NCI-H2029 (cell line): ENCODE measurements at regions not wholly inside any gene's neighbourhood (a gene's known extent, or its start where the extent isn't known, plus 50 kb on each side); places are given as distances from the start of the nearest gene placed in this dataset.
"Not testable (repeated sequence)": the region's sequence is repeated elsewhere in the genome, so short reads cannot be mapped to it uniquely, and the experiment has no call there.

ENCODE experiments used
- DNase-seq: peaks from one replicate; lab custom pipeline; 2025; lab: John Stamatoyannopoulos, UW

DNA sequence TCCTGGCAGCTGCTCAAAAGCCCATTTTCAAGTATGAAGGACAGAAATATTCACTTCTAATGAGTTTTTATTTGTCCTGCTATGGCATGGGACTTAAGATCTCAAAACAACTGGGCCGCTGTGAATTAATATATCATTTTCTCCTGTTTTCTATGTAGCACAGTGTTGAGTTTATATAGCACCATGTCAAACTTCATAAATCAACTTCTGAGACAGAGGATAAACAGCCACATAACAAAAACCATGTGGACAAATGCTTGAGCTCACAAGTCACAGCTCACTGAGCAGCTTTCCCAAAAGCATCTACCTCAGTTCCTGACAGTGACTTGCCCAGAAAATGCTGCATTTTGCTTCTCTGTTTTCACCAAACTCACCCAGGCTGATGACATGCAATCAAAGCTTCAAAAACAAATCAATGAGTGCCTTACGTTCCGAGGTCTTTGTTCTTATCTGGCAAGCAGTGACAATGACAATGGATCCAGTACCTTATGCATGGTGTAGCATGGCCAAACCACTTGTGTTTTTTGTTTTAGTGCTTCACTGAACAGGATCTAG is 722.6 kb downstream of the LRRIQ3 start:
- no peak for DNase-seq

DNA sequence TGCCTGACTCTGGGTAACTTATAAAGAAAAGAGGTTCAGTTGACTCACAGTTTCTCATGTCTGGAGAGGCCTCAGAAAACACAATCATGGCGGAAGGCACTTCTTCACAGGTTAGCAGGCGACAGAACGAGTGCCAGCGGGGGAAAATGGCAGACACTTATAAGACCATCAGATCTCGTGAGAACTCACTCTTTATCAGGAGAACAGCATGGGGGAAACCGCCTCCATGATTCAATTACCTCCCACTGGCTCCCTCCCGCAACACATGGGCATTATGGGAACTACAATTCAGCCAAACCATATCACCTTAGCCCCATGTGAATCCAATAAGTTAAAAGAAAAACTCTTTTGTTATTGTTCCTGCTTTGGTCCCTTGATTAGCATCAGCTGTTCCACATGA is 725.2 kb downstream of the LRRIQ3 start:
- DNase-seq: no peak

DNA sequence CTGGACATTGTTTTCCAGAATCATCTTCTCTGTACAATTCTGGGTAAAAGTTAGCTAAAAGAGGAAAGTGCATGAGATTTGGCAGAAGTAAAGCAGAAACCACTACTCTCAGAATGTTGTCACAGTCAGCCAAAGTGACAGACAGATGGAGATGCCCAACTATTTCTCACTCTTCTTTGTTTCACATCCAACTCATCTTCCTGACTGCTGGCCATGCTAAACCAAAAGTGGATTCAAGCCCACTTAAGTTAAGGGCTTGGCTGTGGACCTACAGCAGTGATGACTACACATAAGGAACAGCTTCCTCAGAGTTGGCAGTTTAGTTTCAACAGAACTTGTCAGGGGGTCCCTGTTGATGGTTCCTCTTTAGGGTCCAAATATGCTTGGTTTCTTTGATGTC is 730.2 kb downstream of the LRRIQ3 start:
- DNase-seq: no peak

DNA sequence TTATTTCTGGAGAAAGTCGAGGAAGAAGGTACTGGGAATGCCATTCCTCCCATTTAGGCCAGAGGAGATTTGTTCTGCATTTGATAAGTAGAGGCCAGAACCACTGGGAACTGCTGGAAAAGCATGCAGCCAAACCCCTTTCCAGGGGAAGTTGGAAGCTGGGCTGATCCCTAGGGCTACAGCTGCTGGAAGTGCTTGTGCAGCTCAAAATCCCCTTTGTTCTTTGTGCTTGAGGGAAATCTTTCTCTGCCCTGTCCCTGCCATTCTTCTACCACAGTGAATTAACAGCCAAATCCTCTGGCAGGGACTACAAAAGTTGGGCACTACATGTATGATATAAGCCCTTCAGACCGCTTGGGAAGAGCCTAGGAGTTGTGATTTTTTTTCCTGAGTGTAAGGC is 734.1 kb downstream of the LRRIQ3 start:
- no peak for DNase-seq

DNA sequence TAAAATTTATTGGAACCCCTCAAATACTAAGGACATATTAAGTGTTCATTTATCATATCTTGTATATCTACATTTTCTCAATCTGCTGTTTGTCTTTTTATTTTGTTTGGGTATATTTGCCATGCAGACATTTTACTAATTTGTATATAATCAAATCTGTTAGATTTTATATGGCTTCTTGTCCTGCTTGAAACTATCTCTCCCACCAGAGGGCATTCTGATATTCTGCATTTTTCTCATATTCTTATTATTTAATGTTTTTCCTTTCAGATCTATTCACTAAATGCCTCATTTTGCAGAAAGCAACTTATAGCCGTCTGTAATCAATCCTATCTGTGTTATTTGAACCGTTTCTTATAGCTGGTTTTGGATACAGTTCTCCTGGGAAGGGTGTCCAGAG is 745.5 kb downstream of the LRRIQ3 start:
- DNase-seq: no peak

DNA sequence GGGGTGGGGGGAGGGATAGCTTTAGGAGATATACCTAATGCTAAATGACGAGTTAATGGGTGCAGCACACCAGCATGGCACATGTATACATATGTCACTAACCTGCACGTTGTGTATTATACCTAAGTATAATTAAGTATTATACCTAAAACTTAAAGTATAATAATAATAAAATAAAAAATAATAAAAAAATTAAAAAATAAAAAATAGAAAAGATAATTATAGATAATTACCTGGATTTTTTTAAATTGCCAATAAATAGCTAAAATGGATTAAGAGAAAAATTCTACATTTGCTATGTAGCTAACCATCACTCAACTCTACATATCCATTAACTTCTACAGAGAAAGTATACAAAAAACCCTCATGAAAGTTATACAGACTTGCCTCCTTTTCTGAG is 747.3 kb downstream of the LRRIQ3 start:
- not testable (repeated sequence) for DNase-seq

DNA sequence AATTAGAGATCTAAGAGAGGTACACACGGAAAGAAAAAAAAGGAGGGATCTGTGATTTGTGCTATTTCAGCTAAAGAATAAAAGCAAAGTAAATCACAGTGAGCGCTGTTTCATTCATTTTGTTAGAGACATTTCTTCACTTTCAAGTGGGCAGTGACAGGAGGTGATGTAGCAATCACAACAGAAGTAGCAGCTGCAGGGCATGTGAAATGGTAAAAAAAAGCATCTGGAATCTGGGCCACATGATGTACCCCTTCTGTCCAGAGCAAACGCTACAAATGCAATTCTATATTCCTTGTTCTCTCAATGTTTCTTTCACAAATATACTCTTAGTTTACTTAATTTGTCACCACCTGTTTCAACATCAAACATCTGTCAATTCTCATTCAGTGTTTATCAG is 786.5 kb downstream of the LRRIQ3 start:
- no peak for DNase-seq

DNA sequence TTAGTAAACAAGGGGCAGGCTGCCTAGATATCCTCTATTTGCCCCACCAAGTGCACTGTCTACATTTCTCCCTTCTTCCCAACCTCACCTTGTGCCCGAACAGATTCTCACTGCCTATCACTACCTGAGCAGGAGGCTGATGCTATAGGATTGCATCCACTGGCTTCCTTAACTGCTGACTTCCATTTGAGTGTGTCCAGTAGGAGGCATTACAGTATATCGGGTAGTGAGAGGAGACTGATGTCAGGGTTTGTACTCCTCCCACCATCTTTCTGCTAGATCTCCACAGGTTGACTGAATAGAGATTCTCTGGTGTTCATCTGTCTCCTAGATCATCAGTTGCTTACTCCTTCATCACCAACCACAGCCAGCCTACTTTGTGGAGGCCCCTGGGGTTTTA is 796.3 kb downstream of the LRRIQ3 start:
- no peak for DNase-seq

DNA sequence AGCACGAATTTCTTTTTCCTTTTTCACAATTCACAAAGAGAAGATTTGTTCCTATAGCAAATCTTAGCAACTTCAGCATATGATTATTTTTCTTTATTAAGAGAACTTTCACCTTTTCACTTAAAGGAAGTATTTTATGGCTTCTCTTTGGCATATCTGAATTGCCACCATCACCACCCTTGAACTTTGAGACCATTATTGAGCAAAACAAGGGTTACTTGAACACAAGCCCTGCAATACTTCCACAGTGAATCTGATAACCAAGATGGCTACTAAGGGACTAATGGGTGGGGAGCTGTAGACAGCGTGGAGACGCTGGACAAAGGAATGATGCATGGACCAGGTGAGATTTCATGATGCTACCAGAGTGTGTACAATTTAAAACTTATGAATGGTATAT is 815.0 kb downstream of the LRRIQ3 start:
- no peak for DNase-seq

DNA sequence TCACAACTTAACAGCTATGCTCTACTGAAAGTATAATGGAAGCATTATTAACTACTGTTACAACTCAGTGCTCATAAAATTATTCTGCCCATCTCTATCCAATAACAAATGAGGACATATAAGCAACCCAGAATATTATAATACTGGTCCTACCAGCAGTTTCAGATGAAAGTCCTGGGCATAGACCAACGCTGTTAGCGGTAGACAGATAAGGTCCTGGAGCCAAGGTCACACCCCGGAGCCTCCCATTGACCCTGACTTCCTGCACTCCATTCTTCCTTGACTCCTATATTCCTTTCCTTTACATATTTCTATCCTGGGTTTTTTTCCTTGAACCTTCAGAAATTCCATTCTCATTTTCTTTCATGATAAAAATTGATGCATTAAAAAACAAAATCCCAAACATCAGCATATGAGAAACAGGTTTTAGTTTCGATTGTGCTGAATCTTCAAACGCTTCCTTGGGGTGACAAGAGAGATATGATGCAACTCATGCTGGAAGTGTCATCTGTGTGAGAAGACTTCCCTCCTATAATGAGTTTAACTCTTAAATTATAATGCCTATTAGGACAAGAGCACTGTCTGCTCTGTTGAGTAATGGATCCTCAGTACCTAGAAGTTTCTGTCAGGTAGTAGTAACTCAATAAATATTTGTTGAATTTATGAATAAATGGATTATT is 831.1 kb downstream of the LRRIQ3 start:
- DNase-seq: no peak

DNA sequence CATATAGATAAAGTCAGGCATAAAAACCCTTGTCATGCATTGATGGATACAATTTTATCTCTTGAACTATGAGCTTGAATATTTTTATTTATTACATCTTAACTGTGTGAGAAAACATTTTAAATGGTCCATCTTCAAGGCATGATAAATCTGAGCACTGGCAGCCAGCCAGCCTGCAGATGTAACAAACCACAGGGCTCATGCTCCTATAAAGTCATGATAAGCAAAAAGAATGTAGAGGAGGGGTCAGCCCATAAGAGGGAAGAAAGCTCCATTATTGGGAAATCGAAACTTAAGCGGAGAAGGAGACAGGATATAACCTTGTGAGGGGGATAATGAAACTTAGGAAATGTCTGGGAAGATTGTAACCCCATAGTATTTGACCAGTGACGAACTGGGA is 839.0 kb downstream of the LRRIQ3 start:
- DNase-seq: no peak

DNA sequence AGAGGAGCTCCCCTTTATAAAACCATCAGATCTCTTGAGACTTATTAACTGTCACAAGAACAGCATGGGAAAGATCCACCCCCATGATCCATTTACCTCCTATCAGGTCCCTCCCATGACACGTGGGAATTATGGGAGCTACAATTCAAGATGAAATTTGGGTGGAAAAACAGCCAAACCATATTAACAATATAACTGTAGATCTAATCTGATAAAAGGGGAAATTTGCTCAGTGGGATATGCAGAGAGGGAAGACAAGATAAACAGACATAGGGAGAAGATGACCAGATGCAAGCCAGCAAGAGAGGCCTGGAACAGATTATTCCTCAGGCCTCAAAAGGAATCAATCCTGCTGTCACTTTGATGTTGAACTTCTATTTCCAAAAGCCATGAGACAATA is 841.5 kb downstream of the LRRIQ3 start:
- no peak for DNase-seq

DNA sequence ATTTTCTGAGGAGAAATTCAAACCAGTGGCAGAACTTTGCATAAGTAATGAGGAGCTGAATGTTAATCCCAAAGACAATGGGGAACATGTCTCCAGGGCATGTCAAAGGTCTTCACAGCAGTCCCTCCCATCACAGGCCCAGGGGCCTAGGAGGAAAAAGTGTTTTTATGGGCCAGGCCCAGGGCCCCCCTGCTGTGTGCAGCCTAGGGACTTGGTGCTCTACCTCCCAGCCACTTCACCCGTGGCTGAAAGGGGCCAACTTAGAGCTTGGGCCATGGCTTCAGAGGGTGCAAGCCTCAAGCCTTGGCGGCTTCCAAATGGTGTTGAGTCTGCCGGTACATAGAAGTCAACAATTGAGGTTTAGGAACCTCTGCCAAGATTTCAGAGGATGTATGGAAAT is 854.0 kb downstream of the LRRIQ3 start:
- DNase-seq: no peak

DNA sequence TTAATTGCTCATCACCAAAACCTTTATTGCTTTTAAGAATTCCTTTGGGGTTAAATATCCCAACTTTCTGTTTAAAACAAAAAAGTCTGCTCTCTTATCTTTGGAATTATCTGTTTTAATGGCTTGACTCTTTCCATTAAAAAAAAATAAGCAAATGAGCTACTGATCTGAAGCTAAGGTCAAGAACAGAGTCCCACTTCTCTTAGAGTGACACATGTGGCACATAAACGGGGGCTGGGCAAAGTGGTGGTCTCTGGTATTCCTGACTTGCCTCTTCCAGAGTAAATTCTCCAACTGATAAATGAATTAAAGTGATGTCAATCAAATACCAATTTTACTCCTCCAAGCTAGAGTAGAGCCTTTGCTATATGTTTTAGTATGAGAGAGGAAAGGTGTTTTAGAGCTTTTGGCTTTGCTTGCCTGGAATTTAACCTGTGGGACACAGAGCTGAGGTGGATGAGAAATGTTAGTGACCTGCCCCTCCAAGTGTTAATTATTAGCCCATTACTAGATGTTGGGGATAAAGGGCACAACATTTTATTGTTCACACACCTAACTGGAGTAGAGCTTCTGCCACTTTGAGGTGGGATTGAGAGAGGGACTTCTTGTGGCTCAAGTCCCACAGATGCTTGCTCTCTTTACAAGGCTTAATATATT is 864.0 kb downstream of the LRRIQ3 start:
- DNase-seq: no peak

DNA sequence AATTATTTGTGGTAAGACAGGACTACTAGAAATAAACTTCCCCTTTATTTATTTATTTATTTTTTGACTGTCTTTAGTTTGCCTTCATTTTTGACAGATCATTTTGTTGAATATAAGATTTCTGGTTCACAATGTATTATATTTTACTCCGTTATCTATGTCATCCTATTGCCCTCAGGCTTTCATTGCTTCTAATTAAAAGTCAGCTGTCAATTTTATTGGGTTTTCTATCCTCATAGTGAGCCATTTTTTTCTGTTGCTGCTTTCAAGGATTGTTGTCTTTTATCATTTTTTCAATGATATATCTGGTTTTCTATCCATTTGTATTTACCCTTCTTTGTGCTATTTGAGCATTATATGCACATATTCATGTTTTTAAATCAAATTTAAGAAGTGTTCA is 866.2 kb downstream of the LRRIQ3 start:
- DNase-seq: no peak

DNA sequence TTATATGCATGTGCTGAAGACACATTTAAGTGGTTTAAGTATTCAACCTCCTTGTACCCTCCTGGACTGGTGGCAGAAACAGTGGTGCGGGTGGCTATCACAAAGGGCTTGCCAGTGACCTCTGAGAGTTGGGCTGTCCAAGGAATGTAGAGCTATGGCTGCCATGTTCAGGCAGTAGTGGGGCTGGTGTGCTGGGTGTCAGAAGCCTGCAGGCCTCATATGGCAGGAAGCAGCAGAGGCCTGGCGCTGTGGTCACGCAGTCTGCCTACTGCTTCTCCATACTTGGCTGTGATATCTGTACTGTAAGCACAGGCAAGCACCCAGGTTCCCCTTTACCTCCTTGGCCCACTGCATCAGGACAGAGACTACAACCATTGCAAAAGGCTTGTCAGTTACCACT is 870.0 kb downstream of the LRRIQ3 start:
- DNase-seq: no peak

DNA sequence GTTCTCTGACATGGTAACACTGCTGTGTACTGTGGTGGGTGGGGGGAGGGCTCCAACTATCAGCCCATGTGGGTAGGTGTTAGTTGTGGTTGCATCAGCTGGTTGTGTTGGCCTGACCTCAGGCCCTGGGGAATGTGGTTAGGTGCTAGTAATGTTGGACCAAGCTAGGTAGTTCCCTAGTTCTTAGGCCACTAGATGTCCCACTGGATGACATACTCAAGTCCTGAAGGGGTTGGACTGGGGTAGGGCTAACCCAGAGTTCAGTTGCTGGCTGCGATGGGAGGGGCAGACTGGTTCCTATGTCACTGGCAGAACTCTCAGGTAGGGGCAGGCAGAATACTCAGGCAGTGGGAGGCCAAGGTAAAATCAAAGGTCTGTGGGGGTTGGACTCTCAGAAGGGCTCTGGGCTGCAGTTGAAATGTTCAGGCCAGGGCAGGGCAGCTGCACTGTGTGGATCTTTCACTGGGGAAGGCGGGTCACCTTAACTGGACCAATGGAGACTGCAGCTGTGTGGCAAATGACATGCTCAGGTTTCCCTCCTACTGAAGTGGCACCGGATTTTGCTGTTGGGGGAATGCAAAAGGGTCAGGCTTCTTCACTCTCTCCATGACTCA is 870.7 kb downstream of the LRRIQ3 start:
- DNase-seq: no peak

DNA sequence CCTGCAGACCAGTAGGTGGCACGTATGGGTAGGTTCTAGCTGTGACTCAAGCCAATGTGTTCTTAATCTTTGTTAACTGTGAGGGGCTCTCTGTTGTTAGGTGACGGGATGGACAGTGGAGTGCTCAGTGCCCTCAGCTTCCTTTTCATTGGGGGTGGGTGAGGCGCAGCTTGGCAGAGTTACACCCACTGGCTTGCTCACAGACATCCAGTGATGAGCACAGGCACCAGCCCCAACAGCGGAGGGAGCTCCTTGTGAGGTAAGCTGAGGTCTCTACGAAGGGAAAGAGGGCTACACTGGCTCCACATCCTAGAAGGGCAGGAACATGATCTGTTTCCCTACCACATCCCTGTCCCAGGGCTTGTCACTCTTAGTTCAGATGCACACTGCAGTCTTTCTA is 871.3 kb downstream of the LRRIQ3 start:
- no peak for DNase-seq

DNA sequence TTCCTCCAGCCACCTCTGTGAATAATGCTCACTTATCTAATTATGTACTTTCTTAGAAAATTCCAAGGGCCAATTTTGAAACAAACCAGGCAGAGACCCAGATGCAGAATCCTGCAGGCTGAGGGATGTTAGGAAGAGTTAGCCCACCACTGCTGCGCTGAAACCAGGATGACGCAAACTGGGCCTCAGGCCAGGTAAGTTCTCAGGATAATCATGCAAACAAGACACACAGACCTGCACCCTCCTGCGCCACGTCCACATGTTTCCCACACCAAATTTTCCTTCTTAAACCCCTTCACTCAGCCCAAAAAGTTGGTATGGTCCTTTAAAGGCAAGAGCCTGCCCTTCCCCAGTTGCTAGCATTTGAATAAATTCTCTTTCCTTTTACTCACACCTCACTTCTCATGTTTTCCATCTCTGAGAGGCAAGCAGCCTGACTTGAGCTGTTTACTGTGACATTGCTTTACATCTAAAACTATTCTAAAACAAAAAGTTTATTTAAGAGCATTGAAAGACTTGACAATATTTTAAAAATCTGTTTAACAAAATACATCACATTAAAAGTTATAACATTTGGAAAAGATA is 887.1 kb downstream of the LRRIQ3 start:
- no peak for DNase-seq

DNA sequence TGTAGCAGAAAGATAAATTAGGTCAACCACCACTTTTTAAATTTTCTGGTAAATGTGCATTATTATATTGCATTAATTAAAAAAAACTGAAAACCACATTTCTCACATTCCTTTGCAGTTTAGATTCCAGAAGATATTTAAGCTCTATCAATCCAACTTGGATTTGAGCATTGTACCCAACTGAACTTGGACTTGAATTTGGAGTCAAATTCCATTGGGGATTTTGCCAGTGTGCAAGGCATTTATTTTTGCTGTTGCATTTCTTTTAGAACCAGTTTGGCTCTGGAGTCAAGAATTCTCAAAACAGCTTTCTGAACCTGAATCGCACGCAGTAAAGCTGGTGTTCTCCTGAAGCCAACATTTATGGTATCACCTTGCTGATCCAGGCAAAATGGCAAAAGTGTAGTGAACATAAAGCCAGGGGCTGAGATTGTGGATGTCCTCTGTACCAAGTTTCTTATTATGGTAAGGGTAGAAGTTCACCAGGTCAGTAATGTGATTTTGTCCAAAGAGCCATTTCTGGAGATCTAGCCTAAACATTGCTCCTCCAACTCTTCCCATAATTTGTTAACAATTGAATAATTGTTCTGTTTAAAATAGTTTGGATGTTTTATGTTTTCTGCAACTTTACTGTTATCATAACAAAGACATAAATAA is 890.9 kb downstream of the LRRIQ3 start:
- DNase-seq: no peak

DNA sequence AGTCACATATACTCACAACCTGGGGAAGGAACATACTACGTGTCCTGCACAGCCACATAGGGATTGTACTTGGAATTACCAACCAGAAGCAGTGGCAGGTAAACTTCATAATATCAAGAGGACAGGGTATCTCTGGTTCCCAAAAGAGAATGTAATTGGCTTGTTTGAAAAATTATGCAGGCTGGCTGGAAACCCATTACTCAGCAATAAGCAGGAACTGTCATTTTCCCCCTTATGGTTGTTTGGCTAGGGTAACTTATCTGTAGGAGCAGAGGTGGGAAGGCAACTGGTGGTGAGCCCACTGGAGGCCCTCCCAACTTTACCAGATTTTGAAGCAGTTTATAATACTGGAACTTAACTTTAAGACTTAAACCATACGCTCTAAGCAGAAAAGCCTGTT is 924.1 kb downstream of the LRRIQ3 start:
- no peak for DNase-seq

DNA sequence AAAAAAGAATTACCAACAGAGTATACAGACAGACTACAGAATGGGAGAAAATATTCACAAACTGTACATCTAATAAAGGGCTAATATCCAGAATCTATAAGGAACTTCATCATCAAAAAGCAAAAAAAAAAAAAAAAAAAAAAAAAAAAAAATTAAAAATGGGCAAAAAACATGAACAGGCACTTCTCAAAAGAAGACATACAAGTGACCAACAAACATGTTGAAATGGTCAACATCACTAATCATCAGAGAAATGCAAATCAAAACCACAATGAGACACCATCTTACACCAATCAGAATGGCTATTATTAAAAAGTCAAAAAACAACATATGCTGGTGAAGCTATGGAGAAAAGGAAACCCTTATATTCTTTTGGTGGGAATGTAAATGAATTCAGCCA is 952.8 kb downstream of the LRRIQ3 start:
- not testable (repeated sequence) for DNase-seq
